ENCODE measurements at regions not wholly inside any gene's neighbourhood (a gene's known extent, or its start where the extent isn't known, plus 50 kb on each side); places are given as distances from the start of the nearest gene placed in this dataset.

DNA sequence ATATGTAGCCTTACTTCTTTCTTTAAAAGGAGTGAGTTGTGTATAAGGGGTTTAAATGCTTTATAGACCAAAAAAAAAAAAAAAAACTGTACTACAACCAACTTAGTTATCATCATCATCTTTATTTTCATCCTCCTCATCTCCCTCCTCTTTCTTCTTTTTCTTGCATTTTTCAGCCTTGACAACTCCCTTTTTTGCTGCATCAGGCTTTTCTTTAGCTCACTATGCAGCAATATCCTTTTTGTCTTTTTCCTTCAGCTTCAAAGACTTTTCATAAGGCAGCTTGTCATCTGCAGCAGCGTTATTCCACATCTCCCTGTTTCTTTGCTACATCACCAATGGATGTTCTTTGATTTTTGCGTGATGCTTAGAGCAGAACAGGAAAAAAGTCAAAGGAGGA lies 526.0 kb downstream of the ZNF608 start:
- H3K4me3 ChIP-seq (ENCODE audit: low read depth, low read length) = no peak overlapping the region
- TF ChIP-seq, protein P1, sequence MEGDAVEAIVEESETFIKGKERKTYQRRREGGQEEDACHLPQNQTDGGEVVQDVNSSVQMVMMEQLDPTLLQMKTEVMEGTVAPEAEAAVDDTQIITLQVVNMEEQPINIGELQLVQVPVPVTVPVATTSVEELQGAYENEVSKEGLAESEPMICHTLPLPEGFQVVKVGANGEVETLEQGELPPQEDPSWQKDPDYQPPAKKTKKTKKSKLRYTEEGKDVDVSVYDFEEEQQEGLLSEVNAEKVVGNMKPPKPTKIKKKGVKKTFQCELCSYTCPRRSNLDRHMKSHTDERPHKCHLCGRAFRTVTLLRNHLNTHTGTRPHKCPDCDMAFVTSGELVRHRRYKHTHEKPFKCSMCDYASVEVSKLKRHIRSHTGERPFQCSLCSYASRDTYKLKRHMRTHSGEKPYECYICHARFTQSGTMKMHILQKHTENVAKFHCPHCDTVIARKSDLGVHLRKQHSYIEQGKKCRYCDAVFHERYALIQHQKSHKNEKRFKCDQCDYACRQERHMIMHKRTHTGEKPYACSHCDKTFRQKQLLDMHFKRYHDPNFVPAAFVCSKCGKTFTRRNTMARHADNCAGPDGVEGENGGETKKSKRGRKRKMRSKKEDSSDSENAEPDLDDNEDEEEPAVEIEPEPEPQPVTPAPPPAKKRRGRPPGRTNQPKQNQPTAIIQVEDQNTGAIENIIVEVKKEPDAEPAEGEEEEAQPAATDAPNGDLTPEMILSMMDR (IDR thresholded peaks at IDR 0.05; ENCODE audit: low read depth, low read length) = no peak

DNA sequence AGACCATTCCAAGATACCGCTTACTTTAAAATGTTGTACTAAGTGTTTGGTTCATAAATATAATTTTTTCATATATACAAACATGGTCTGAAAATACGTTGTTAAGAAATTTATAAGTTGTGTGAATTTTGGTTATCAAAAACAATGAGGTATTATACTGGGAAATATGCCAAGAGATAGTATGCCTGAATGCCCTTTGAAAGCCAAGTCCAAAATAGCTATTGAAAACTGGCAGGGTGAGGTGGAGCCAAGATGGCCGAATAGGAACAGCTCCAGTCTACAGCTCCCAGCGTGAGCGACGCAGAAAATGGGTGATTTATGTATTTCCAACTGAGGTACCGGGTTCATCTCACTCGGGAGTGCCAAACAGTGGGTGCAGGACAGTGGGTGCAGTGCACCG lies 533.5 kb downstream of the ZNF608 start:
- TF ChIP-seq, protein P1 (IDR thresholded peaks at IDR 0.05; ENCODE audit: low read depth, low read length) = no peak
- no peak overlapping the region for H3K4me3 ChIP-seq (ENCODE audit: low read depth, low read length)

DNA sequence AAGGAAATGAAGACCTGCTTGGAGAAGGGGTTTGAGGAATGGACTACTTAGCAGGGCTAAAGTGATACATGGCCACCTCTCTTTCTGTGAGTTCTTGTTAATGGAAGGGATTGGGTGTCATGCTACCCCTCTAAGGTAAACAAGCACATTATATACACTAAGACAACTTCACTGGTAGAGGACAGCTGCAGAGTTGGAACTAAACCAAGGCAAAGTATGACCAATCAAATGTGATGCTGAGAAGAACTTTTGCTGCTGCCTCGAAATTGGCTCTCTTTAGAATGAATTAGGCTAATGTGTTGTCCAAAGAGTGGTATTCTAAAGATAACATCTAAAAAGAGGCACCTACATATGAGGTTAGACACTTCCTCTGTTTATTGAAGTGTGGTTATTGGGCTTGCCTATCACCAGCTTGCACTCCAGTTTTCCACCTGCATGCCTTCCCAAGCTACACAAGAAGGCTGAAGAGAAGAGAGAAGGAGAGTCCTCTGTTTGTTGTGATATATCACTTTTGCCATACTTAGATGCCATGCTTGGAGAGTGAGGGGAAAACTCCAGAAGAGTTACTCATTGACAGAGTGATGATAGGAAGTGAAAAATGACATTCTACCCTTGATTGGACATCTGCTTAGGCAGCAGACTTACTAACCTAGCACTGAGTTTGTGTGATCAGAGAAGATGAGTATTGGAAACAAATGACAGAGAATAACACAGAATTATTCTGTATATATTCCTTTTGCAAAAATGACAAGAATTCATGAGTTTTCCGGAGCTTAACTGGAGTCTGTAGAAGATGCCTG lies 536.1 kb downstream of the ZNF608 start:
- TF ChIP-seq, protein P1 (IDR thresholded peaks at IDR 0.05; ENCODE audit: low read depth, low read length) = no peak
- H3K4me3 ChIP-seq (ENCODE audit: low read depth, low read length) = no peak overlapping the region

- TF ChIP-seq, protein P1 (IDR thresholded peaks at IDR 0.05; ENCODE audit: low read depth, low read length) = no peak
- H3K4me3 ChIP-seq (ENCODE audit: low read depth, low read length) = no peak overlapping the region
Measured at GRCh38 chr5:124207118-124207517, 539.3 kb downstream of the ZNF608 start.

- H3K4me3 ChIP-seq (ENCODE audit: low read depth, low read length) = no peak overlapping the region
- TF ChIP-seq, protein P1 (IDR thresholded peaks at IDR 0.05; ENCODE audit: low read depth, low read length) = no peak
Measured at GRCh38 chr5:124206540-124206939, 539.9 kb downstream of the ZNF608 start.

DNA sequence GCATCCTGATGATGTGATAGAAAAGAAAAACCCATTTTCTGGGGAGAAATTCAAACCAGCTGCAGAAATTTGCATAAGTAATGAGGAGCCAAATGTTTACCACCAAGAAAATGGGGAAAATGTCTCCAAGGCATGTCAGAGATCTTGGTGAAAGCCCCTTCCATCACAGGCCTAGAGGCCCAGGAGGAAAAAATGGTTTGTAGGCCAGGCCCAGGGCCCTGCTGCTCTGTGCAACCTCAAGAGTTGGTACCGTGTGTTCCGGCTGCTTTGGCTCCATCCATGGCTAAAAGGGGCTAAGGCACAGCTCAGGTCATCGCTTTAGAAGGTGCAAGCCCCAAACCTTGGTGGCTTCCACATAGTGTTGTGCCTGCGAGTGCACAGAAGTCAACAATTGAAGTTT lies 543.1 kb downstream of the ZNF608 start:
- TF ChIP-seq, protein P1 (IDR thresholded peaks at IDR 0.05; ENCODE audit: low read depth, low read length) = no peak
- no peak overlapping the region for H3K4me3 ChIP-seq (ENCODE audit: low read depth, low read length)

DNA sequence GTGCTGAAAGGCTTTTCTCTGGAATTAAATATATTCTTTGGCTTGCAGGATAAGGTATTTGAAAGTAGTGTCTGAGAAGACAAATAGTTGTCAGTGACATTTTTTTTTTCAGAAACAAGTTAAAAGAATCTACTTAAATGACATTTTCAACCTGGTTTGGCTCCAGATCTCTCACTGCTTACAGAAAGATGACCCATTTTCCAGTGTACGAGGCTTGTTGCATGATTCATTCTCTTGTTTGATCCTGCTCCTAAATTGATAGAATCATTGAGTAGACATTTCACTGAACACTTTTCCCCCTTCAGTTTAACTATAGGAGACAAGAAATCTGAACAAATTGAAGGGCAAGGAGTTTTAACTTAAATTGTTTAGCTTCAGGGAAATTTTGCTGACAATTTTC lies 546.1 kb downstream of the ZNF608 start:
- TF ChIP-seq, protein P1 (IDR thresholded peaks at IDR 0.05; ENCODE audit: low read depth, low read length) = no peak
- H3K4me3 ChIP-seq (ENCODE audit: low read depth, low read length) = no peak overlapping the region

All from WI38 (cell line).